ENCODE measurements at regions not wholly inside any gene's neighbourhood (a gene's known extent, or its start where the extent isn't known, plus 50 kb on each side); places are given as distances from the start of the nearest gene placed in this dataset.
"Not testable (repeated sequence)": the region's sequence is repeated elsewhere in the genome, so short reads cannot be mapped to it uniquely, and the experiment has no call there.

GRCh38 chr3:63739474-63739873, 79.6 kb upstream of the C3orf49 start:
- DNase-seq (ENCODE audit: low read depth) = no peak
- no peak overlapping the region for H3K4me3 ChIP-seq (ENCODE audit: low read depth, low read length)
- no peak for TF ChIP-seq CTCF (IDR thresholded peaks at IDR 0.05; ENCODE audit: low read depth, low read length, missing control alignments)
- in situ Hi-C loops (cut with HindIII; ENCODE audit: low sequenced_read_pairs) = no loop called here

DNA sequence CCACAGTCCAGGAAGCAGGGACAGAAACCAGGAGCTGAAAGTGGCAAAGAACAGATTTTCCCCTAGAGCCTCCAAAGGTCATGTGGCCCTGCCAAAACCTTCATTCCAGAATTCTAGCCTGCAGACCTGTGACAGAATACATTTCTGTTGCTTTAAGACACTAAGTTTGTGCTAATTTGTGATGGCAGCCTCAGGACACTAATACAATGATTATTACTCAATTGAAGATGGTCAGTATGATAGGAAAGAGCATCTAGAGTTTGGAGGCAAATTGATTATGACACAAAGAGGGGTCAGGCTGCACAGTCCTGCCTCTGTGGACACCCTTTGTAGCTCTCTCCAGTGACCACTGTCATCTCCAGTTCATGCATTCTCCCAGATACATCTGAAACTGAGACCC, 79.0 kb upstream of the C3orf49 start:
- in situ Hi-C loops (cut with HindIII; ENCODE audit: low sequenced_read_pairs) = no loop called here
- no peak overlapping the region for H3K4me3 ChIP-seq (ENCODE audit: low read depth, low read length)
- no peak for TF ChIP-seq CTCF (IDR thresholded peaks at IDR 0.05; ENCODE audit: low read depth, low read length, missing control alignments)
- DNase-seq (ENCODE audit: low read depth) = no peak

- DNase-seq (ENCODE audit: low read depth); in situ Hi-C loops (cut with HindIII; ENCODE audit: low sequenced_read_pairs); H3K4me3 ChIP-seq (ENCODE audit: low read depth, low read length): not testable (repeated sequence)
Measured at GRCh38 chr3:63744693-63745092, 74.4 kb upstream of the C3orf49 start.

GRCh38 chr3:63745757-63746156, 73.3 kb upstream of the C3orf49 start:
- no peak for DNase-seq (ENCODE audit: low read depth)
- no peak for TF ChIP-seq CTCF (IDR thresholded peaks at IDR 0.05; ENCODE audit: low read depth, low read length, missing control alignments)
- in situ Hi-C loops (cut with HindIII; ENCODE audit: low sequenced_read_pairs) = no loop called here

GRCh38 chr3:63746211-63746610, 72.9 kb upstream of the C3orf49 start:
- TF ChIP-seq CTCF (IDR thresholded peaks at IDR 0.05; ENCODE audit: low read depth, low read length, missing control alignments) = no peak
- in situ Hi-C loops (cut with HindIII; ENCODE audit: low sequenced_read_pairs) = no loop called here
- no peak overlapping the region for H3K4me3 ChIP-seq (ENCODE audit: low read depth, low read length)
- DNase-seq (ENCODE audit: low read depth) = no peak

More at GRCh38 chr3:63745757-63746156, 73.3 kb upstream of the C3orf49 start:
- no peak overlapping the region for H3K4me3 ChIP-seq (ENCODE audit: low read depth, low read length)

DNA sequence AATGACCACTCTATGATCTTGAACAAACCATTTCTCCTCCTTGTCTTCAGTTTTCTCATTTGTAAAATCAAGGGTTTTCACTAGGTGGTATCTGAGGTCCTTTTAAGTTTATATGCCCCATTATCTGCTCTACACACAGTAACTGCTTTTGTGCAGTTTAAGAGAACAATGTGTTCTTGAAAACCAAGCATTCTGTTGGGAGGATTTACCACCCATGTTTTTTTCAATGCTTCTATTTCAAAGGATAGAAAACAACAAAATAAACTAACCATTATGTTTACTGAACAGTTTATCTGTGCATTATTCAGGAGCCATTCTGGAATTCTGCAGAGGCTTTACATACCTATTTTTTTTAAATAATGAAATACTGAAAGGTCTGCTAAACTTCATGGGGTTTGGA, 67.6 kb upstream of the C3orf49 start:
- no peak for DNase-seq (ENCODE audit: low read depth)
- TF ChIP-seq CTCF (IDR thresholded peaks at IDR 0.05; ENCODE audit: low read depth, low read length, missing control alignments) = no peak
- no peak overlapping the region for H3K4me3 ChIP-seq (ENCODE audit: low read depth, low read length)
- in situ Hi-C loops (cut with HindIII; ENCODE audit: low sequenced_read_pairs) = loop anchor here (5.0 kb wide), 1 partner anchor 64 kb away; no protein-coding TSS in a partner anchor

GRCh38 chr3:63753567-63753966, 65.5 kb upstream of the C3orf49 start:
- in situ Hi-C loops (cut with HindIII; ENCODE audit: low sequenced_read_pairs) = loop anchor here (5.0 kb wide), 1 partner anchor 66 kb away; no protein-coding TSS in a partner anchor
- no peak for TF ChIP-seq CTCF (IDR thresholded peaks at IDR 0.05; ENCODE audit: low read depth, low read length, missing control alignments)
- H3K4me3 ChIP-seq (ENCODE audit: low read depth, low read length) = no peak overlapping the region
- DNase-seq (ENCODE audit: low read depth) = peak; percentile 28
